Sigmoid colon (tissue), 4 donors: ENCODE measurements at regions not wholly inside any gene's neighbourhood (a gene's known extent, or its start where the extent isn't known, plus 50 kb on each side); places are given as distances from the start of the nearest gene placed in this dataset.

Experiments used
- EP300 ChIP-seq, 4 donors: sonication (generic); formaldehyde crosslinking; IDR thresholded peaks; one replicate each; pipeline ENCODE4 v1.6.1; 2017; ENCODE audit warnings: antibody characterized with exemption in 4 of 4
- TF ChIP-seq, protein P1 (sequence below), 4 experiments: fragments of 450-650 bp in 3 of 4; fragments of 200-600 bp in 1 of 4; IDR thresholded peaks; one replicate each; pipeline ENCODE4 v1.5.1; 2016 to 2019; ENCODE audit warnings: antibody characterized with exemption in 4 of 4, mild to moderate bottlenecking in 3 of 4, moderate library complexity in 2 of 4

DNA sequence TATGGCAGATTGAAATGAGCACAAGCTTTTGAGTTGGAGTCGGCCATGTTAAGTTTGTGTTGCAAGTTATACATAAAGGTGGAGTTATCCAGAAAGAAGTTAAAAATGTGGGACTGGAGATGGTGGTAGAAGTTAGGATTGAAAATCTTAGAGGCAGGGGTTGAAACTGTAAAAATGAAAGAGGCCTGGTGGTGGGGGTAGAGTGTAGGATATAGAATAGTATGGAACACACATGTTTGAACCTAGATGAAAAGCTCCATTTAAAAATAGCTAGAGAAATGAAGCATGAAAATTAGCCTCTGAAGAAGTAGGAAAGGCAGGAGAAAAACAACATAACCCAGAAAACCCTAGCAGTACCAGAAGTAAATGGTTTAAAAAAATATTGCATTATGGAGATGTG is 131.8 kb upstream of the ENPEP start:
- TF ChIP-seq, protein P1, sequence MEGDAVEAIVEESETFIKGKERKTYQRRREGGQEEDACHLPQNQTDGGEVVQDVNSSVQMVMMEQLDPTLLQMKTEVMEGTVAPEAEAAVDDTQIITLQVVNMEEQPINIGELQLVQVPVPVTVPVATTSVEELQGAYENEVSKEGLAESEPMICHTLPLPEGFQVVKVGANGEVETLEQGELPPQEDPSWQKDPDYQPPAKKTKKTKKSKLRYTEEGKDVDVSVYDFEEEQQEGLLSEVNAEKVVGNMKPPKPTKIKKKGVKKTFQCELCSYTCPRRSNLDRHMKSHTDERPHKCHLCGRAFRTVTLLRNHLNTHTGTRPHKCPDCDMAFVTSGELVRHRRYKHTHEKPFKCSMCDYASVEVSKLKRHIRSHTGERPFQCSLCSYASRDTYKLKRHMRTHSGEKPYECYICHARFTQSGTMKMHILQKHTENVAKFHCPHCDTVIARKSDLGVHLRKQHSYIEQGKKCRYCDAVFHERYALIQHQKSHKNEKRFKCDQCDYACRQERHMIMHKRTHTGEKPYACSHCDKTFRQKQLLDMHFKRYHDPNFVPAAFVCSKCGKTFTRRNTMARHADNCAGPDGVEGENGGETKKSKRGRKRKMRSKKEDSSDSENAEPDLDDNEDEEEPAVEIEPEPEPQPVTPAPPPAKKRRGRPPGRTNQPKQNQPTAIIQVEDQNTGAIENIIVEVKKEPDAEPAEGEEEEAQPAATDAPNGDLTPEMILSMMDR (IDR thresholded peaks at IDR 0.05) = peak in 1 of 4 experiments; percentile 31
- TF ChIP-seq EP300 (IDR thresholded peaks at IDR 0.05) = no peak
